OCI-M1 (cell line): ENCODE measurements at regions not wholly inside any gene's neighbourhood (a gene's known extent, or its start where the extent isn't known, plus 50 kb on each side); places are given as distances from the start of the nearest gene placed in this dataset.
"Not testable (repeated sequence)": the region's sequence is repeated elsewhere in the genome, so short reads cannot be mapped to it uniquely, and the experiment has no call there.

Experiments
- DNase-seq: peaks from one replicate; lab custom pipeline; 2025; lab: John Stamatoyannopoulos, UW

DNA sequence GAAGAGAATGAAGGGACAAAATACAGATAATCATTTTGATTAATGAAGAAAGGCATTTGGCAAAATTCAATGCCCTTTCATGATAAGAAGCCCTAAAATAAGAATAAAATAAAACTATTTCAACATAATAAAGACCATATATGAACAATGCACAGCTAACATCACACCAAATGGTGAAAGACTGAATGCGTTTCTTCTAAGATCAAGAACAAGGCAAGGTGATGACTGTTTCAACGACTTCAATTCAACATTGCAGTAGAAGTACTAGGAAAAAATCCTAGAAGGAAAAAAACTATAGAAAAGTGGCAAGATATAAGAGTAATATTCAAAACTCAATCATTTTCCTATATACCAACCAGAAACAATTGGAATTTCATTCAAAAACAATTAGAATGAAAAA, 280.1 kb upstream of the GRM7 start:
- DNase-seq = no peak

- no peak for DNase-seq
Observed at GRCh38 chr3:6585360-6585759, 275.6 kb upstream of the GRM7 start.

- DNase-seq = no peak
Observed at GRCh38 chr3:6600237-6600636, 260.7 kb upstream of the GRM7 start.

DNA sequence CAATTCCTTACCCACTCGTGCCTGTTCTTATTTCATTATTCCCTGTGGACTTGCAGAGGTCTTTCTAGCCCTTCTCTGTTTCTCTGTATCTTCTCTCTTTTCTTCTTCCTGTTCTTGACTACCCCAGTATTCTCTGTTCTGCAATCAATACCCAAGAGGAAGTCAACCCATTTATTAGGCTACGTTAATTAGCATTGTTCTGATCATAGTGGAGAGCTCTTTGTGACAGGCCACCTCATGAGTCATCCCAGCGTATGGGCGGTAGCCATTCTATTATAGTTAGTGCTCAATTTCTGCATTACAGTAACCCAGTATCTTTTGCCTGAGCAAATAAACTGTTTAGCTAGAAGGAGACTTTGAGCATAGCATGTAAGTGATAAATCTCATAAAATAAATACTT, 259.5 kb upstream of the GRM7 start:
- DNase-seq = no peak

- no peak for DNase-seq
Observed at GRCh38 chr3:6602329-6602728, 258.6 kb upstream of the GRM7 start.

DNA sequence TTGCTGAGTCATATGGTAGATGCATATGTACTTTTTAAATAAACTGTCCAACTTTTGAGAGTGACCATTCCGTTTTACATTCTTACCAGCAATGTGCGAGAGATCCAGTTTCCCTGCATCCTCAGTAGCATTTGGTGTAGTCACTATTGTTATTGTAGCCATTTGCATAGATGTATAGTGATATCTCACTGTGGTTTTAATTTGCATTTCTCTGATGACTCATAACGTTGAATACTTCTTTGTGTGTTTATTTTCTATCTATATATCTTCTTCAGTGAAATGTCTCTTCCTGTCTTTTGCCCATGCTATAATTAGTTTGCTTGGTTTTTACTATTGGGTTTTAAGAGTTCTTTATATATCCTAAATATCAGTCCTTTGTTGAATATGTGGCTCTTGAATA, 255.7 kb upstream of the GRM7 start:
- peak; percentile 37 for DNase-seq

- no peak for DNase-seq
Observed at GRCh38 chr3:6608843-6609242, 252.1 kb upstream of the GRM7 start.

- no peak for DNase-seq
Observed at GRCh38 chr3:6612034-6612616, 248.8 kb upstream of the GRM7 start.

- DNase-seq = no peak
Observed at GRCh38 chr3:6622260-6622659, 238.7 kb upstream of the GRM7 start.

- DNase-seq = no peak
Observed at GRCh38 chr3:6622712-6623111, 238.2 kb upstream of the GRM7 start.

DNA sequence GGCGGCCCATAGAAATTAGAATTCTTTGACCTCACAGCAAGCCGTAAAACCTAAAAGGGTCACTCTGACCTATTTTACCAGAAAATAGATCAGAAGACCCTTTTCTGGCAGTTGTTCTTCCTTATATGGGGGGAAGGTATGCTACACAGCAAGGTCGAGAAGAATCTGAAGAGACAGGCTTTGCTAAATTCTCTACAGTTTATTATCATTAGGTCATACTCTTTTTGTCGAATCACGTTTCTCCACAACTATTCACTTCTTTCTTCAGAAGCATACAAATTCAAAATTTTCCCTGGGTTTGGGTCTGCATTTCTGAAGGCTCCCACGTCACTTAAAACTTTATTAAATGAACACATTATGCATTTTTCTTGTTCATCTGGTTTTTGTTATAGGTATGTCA, 229.5 kb upstream of the GRM7 start:
- DNase-seq = no peak

DNA sequence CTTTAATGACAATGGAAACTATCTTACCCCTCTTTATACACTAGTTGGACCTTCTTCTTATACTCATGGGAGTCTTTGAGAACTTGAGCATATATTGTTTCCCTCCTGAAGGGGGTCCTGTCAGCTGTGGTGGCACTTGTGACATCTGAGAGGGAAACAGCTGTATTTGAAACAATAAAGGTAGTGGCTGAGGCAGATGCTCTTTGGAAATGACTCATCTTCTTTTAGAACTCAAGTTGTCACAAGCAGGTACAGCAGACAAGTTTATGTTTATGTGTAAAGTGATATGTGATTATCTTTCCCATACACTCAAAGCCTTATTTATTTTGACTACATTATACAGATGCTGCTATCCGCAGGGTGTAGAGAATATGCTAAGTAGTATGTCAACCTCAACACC, 220.0 kb upstream of the GRM7 start:
- DNase-seq = no peak

DNA sequence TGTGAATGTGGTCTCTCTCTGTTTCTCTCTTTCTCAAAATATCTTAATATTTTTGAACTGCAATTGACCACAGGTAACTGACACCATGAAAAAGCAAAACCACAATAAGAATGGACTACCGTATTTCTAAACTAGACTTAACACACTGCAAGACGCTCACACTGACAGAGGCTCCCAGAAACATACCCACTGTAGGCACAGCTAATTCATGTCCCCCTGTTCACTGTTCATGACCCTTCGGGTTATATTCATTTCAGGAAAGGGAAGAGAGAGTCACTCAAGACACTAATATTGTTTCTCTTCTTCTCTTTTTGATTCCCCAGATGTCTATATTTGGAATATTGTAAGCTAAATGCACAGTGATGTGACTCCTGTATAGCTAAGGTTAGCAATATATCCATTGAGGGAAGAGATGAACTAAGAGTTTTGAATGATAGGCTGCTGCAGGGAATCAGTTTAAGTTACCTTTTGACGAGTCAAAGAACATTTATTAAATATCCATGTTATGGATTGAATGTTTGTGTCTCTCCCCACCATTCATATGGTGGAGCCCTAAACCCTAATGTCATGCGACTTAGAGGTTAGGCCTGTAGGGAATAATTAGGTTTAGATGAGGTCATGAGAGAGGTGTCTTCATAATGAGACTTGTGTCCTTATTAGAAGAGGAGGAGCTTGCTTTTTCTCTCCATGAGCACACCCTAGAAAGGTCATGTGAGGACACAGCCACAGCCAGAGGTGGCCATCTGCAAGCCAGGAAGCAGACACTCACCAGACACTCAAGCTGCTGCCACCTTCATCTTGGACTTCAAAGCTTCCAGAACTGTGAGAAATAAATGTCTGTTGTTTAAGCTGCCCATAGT, 216.6 kb upstream of the GRM7 start:
- DNase-seq = peak; percentile 56

GRCh38 chr3:6654670-6655069, 206.2 kb upstream of the GRM7 start:
- DNase-seq = no peak

DNA sequence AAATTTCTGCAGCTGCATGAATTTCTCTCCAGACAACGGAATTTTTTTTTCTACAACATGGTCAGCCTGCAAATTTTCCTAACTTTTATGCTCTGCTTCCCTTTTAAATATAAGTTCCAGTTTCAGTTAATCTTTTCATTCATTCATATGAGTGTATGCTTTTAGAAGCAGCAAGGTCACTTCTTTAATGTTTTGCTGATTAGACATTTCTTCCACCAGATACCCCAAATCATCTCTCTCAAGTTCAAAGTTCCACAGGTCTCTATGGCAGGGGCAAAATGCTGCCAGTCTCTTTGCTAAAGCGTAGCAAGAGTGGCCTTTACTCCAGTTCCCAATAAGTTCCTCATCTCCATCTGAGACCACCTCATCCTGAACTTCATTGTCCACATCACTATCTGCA, 205.6 kb upstream of the GRM7 start:
- DNase-seq = no peak

DNA sequence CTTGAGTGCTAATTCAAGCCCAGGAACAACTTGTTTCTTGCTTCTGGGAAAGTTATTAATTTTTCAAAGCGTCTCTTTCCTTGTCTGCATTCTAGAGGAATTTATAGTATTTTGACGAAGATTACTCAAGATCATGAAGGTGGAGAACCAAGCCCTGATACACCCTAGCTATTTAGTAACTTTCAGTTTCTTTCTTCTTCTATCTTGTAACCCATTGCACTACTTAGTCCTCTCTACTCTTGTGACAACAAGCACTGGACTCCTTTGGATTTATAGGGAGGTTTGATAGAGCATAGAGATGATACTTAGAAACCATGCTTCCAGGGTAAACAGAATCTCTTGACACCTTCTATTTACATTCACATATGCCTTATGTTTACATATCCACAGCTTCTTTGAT, 203.3 kb upstream of the GRM7 start:
- DNase-seq = peak; percentile 46

DNA sequence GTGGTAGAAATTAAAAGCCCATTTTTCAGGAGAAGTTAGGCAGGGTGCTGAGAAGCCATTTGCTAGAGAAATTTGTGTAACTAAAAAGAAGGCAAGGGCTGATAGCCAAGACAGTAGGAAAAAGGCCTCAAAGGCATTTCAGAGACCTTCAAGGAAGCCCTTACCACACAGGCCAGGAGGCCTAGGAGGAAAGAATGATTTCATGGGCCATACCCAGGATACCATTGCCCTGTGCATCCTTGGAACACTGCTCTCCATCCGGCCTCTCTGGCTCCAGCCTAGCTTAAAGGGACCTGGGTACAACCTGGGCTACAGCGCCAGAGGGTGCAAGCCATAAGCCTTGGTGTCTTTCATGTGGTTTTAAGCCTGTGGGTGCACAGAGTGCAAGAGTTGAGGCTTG, 193.6 kb upstream of the GRM7 start:
- no peak for DNase-seq

DNA sequence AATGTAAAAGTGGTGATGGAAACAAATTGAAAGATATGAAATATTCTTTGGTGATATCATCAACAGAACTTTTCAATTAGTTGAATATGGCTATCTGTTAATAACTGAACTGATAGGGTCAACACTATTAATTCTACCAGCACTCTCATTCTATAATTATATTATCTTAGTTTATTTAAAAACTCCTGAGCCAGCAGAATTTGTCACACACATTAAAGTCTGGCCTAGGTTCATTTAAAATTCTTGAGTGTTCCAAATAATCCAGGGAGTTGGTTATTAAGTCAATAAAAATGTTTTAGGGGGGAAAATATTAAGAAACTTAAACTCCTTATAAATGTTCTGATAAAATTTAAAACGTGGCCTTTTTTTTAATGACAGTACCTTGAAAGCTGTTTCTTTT, 189.6 kb upstream of the GRM7 start:
- no peak for DNase-seq

DNA sequence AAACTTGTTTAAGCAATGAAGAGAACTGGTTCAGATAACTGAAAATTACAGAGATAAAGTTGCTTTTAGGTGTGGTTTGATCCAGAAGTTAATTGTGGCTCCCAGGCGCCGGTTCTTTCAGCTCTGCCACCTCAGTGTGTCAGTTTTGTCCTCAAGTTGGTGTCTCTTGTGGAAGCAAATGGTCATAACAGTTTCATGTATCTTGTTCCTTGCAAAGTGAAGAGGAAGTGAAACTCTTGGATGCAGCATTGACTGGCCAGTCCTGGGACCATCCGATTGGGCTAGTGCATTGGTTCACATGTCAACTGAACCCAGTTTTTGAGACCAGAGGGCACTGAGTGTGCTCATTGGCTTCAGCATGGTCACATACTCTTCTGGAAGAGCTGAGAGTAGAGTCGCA, 181.4 kb upstream of the GRM7 start:
- peak; percentile 58 for DNase-seq

DNA sequence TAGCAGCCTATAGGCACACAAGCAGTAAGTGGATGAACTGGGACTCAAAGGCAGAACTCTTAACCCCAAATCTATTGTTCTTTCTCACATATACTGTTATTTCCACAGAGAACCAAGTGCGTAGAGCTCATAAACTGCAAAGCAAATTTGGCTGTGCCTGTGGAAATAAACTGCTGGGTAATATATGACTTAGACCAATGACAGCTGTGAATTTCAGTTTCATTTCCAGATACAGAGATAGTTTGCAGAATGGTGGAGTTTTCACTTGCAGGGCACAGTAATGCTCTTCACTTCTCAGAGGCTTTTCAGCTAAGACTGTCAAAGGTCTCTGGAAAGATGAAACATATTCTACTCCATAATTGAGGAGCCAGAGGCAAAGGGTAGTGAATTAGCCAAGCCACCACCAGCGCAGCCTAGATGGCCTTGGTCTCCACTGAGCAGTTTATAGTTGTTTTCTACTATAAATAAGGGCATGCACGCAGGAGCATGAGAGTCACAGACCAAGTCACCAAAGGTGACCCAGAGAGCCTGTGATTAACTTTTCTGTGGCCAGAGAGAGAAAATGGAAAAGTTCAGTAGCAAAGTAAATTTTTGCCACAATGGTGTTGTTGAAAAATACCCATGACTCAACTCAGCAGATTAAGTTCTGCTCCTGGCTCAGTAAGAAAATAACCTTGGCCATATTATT, 180.7 kb upstream of the GRM7 start:
- peak; percentile 32 for DNase-seq

DNA sequence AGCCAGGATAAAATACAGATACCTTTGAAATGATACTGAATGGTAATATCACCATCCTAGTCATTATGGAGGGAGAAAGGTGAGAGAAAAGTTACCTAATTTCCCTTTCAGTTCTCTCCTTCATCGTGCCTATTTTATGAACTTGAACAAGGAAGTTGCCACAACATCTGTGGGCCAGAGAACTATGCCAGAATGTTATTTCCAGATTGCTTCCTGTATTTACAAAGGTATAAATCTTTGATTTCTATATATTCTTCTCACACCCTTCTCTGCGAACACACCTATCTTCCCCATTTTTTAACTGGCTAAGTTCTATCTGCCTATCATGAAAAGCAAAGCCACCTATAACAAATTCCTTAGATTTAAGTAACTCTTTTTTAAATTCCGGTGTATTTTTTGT, 163.6 kb upstream of the GRM7 start:
- DNase-seq = no peak

GRCh38 chr3:6697722-6698121, 163.2 kb upstream of the GRM7 start:
- peak; percentile 21 for DNase-seq

GRCh38 chr3:6704817-6705216, 156.1 kb upstream of the GRM7 start:
- not testable (repeated sequence) for DNase-seq
